ENCODE measurements at regions not wholly inside any gene's neighbourhood (a gene's known extent, or its start where the extent isn't known, plus 50 kb on each side); places are given as distances from the start of the nearest gene placed in this dataset.

DNA sequence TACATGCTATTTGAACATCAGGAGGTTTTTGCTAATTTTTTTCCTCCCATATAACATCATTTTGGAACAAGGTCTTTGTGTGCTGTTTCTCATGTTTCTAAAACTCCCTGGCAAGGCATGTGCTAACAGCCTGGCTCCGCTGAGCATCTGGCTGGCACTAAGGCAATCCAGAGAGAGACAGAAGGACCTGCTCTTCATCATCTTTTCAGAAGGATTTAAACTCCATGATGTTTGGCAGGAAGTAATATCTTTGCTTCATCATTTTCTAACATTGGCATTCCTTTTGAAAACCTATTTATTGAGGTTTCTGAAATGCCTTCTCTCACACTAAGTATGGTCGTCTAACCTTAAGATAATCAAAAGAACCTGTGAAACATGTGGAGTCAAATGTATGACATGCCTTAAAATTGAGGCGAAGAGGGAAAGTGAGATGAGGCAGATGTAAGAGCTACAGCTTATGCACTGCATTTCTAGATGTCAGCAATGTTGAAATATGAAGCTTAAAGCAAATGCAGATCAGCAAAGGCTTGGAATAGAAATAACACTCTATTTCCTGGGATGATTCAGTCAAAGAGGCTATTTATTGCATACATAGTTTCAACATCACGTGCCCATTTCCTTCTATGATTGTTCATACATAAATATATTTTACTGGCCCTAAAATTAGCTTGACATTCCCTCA lies 592.0 kb downstream of the ZNF385D start:
- in situ Hi-C loops (cut with MboI): no loop called here
- Histone ChIP-seq H3F3A (ENCODE audit: insufficient read depth) (peaks cover 20% of the 10 kb centered on the region), H3K9me3 (ENCODE audit: low read depth) (no peaks in the 10 kb centered on the region), H2AFZ (peak overlapping the region; percentile 68), H3K27ac (peak overlapping the region; percentile 32), H3K79me2 (ENCODE audit: insufficient read depth) (no peaks in the 10 kb centered on the region), H3K9me2 (ENCODE audit: insufficient read depth) (no peaks in the 10 kb centered on the region), H3K4me2 (ENCODE audit: unreplicated experiment) (peak overlapping the region; percentile 70), H4K20me1 (ENCODE audit: insufficient read depth) (no peaks in the 10 kb centered on the region), H3K4me3 (peak overlapping the region; percentile 50), H3K36me3 (ENCODE audit: low read depth) (no peaks in the 10 kb centered on the region), H3K4me1 (ENCODE audit: insufficient read depth) (peaks cover 17% of the 10 kb centered on the region), H3K27me3 (replicated peaks; ENCODE audit: insufficient read depth) (no peaks in the 10 kb centered on the region), H3K9ac (no peak overlapping the region)
- DNase-seq: peak; percentile 69
- TF ChIP-seq EZH2phosphoT487 (IDR thresholded peaks at IDR 0.05; ENCODE audit: insufficient read depth, low read depth) (0 out of 2 replicates have a peak, but pooled peaks have one; percentile 66), EZH2 (IDR thresholded peaks at IDR 0.05; ENCODE audit: insufficient read depth, poor library complexity, severe bottlenecking) (no peak)
- WGBS, 2 experiments (ENCODE audit: low coverage in 1 of 2, low lambda C conversion rate in 2 of 2, missing lambda C conversion rate in 2 of 2): 4 to 8% methylated on average over 4 of the region's 4 CpGs

DNA sequence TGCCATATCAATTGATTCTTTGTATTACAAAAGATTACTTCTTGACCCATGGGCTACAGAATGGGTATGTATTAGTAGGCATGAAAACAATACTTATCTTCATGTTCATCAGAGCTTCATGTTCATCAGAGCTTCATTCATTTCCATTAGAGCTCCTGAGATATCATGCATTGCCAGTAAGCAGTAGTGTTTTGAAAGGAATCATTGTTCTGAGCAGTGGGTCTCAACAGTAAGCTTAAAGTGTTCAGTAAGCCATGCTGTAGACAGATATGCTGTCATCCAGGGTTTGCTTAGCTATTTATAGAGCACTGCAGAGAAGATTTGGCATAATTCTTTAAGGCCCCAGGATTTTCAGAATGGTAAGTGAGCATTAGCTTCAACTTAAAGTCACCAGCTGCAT lies 596.1 kb downstream of the ZNF385D start:
- Histone ChIP-seq H3K27ac (no peak overlapping the region), H3K79me2 (ENCODE audit: insufficient read depth) (no peaks in the 10 kb centered on the region), H3K27me3 (replicated peaks; ENCODE audit: insufficient read depth) (no peaks in the 10 kb centered on the region), H3K4me1 (ENCODE audit: insufficient read depth) (peaks cover 16% of the 10 kb centered on the region), H3K4me3 (no peak overlapping the region), H3K9ac (no peak overlapping the region), H3F3A (ENCODE audit: insufficient read depth) (peaks cover 19% of the 10 kb centered on the region), H4K20me1 (ENCODE audit: insufficient read depth) (no peaks in the 10 kb centered on the region), H3K9me3 (ENCODE audit: low read depth) (no peaks in the 10 kb centered on the region), H3K4me2 (ENCODE audit: unreplicated experiment) (no peak overlapping the region), H2AFZ (no peak overlapping the region), H3K36me3 (ENCODE audit: low read depth) (no peaks in the 10 kb centered on the region), H3K9me2 (ENCODE audit: insufficient read depth) (no peaks in the 10 kb centered on the region)
- in situ Hi-C loops (cut with MboI): no loop called here
- DNase-seq: no peak
- TF ChIP-seq EZH2phosphoT487 (IDR thresholded peaks at IDR 0.05; ENCODE audit: insufficient read depth, low read depth) (no peak), EZH2 (IDR thresholded peaks at IDR 0.05; ENCODE audit: insufficient read depth, poor library complexity, severe bottlenecking) (no peak)

- no peak overlapping the region for H2AFZ ChIP-seq
- DNase-seq: no peak
- no peaks in the 10 kb centered on the region for H3K9me3 ChIP-seq (ENCODE audit: low read depth)
- H3K4me2 ChIP-seq (ENCODE audit: unreplicated experiment): no peak overlapping the region
- H3K9me2 ChIP-seq (ENCODE audit: insufficient read depth): no peaks in the 10 kb centered on the region
- no peaks in the 10 kb centered on the region for H3K36me3 ChIP-seq (ENCODE audit: low read depth)
- H3F3A ChIP-seq (ENCODE audit: insufficient read depth): no peaks in the 10 kb centered on the region
- WGBS, 2 experiments (ENCODE audit: low coverage in 1 of 2, low lambda C conversion rate in 2 of 2, missing lambda C conversion rate in 2 of 2): 78 to 80% methylated on average over 5 of the region's 5 CpGs
- H3K4me3 ChIP-seq: no peak overlapping the region
- H3K27me3 ChIP-seq (replicated peaks; ENCODE audit: insufficient read depth): no peaks in the 10 kb centered on the region
- H3K79me2 ChIP-seq (ENCODE audit: insufficient read depth): no peaks in the 10 kb centered on the region
- in situ Hi-C loops (cut with MboI): no loop called here
- H3K4me1 ChIP-seq (ENCODE audit: insufficient read depth): no peaks in the 10 kb centered on the region
- H4K20me1 ChIP-seq (ENCODE audit: insufficient read depth): no peaks in the 10 kb centered on the region
- TF ChIP-seq EZH2phosphoT487 (IDR thresholded peaks at IDR 0.05; ENCODE audit: insufficient read depth, low read depth) (no peak), EZH2 (IDR thresholded peaks at IDR 0.05; ENCODE audit: insufficient read depth, poor library complexity, severe bottlenecking) (no peak)
- H3K27ac ChIP-seq: no peak overlapping the region
- H3K9ac ChIP-seq: no peak overlapping the region
Observed at GRCh38 chr3:21152555-21152954, 598.5 kb downstream of the ZNF385D start.

GRCh38 chr3:21142949-21143348 lies 608.1 kb downstream of the ZNF385D start:
- Histone ChIP-seq H3K9ac (no peak overlapping the region), H4K20me1 (ENCODE audit: insufficient read depth) (no peaks in the 10 kb centered on the region), H3K36me3 (ENCODE audit: low read depth) (no peaks in the 10 kb centered on the region), H3K27ac (no peak overlapping the region), H3K9me3 (ENCODE audit: low read depth) (no peaks in the 10 kb centered on the region), H3K27me3 (replicated peaks; ENCODE audit: insufficient read depth) (no peaks in the 10 kb centered on the region), H3F3A (ENCODE audit: insufficient read depth) (no peaks in the 10 kb centered on the region), H3K4me3 (no peak overlapping the region), H3K4me2 (ENCODE audit: unreplicated experiment) (no peak overlapping the region), H3K4me1 (ENCODE audit: insufficient read depth) (no peaks in the 10 kb centered on the region), H3K9me2 (ENCODE audit: insufficient read depth) (no peaks in the 10 kb centered on the region), H3K79me2 (ENCODE audit: insufficient read depth) (no peaks in the 10 kb centered on the region), H2AFZ (no peak overlapping the region)
- TF ChIP-seq EZH2phosphoT487 (IDR thresholded peaks at IDR 0.05; ENCODE audit: insufficient read depth, low read depth): no peak
- TF ChIP-seq EZH2 (IDR thresholded peaks at IDR 0.05; ENCODE audit: insufficient read depth, poor library complexity, severe bottlenecking): no peak
- DNase-seq: no peak
- 85 to 86% methylated on average over 3 of the region's 3 CpGs for WGBS, 2 experiments (ENCODE audit: low coverage in 1 of 2, low lambda C conversion rate in 2 of 2, missing lambda C conversion rate in 2 of 2)
- in situ Hi-C loops (cut with MboI): no loop called here

- no peak overlapping the region for H3K9ac ChIP-seq
- H3K4me1 ChIP-seq (ENCODE audit: insufficient read depth): no peaks in the 10 kb centered on the region
- no peak for DNase-seq
- H3F3A ChIP-seq (ENCODE audit: insufficient read depth): no peaks in the 10 kb centered on the region
- 88 to 92% methylated on average over 5 of the region's 5 CpGs for WGBS, 2 experiments (ENCODE audit: low coverage in 1 of 2, low lambda C conversion rate in 2 of 2, missing lambda C conversion rate in 2 of 2)
- no peak overlapping the region for H2AFZ ChIP-seq
- no peak overlapping the region for H3K27ac ChIP-seq
- no peaks in the 10 kb centered on the region for H3K9me2 ChIP-seq (ENCODE audit: insufficient read depth)
- H3K27me3 ChIP-seq (replicated peaks; ENCODE audit: insufficient read depth): no peaks in the 10 kb centered on the region
- H3K36me3 ChIP-seq (ENCODE audit: low read depth): no peaks in the 10 kb centered on the region
- in situ Hi-C loops (cut with MboI): no loop called here
- no peak overlapping the region for H3K4me2 ChIP-seq (ENCODE audit: unreplicated experiment)
- no peak for TF ChIP-seq EZH2 (IDR thresholded peaks at IDR 0.05; ENCODE audit: insufficient read depth, poor library complexity, severe bottlenecking)
- H4K20me1 ChIP-seq (ENCODE audit: insufficient read depth): no peaks in the 10 kb centered on the region
- H3K79me2 ChIP-seq (ENCODE audit: insufficient read depth): no peaks in the 10 kb centered on the region
- no peak overlapping the region for H3K4me3 ChIP-seq
- H3K9me3 ChIP-seq (ENCODE audit: low read depth): no peaks in the 10 kb centered on the region
Observed at GRCh38 chr3:21142031-21142430, 609.0 kb downstream of the ZNF385D start.
